Right renal cortex interstitium (tissue), 3 donors: ENCODE measurements at regions not wholly inside any gene's neighbourhood (a gene's known extent, or its start where the extent isn't known, plus 50 kb on each side); places are given as distances from the start of the nearest gene placed in this dataset.
"Not testable (repeated sequence)": the region's sequence is repeated elsewhere in the genome, so short reads cannot be mapped to it uniquely, and the experiment has no call there.

Experiments used
- DNase-seq, 3 donors: peaks; one replicate each; pipeline ENCODE4 v3.0.0-alpha.2; 2013; ENCODE audit warnings: low read depth in 3 of 3, low spot score in 2 of 3

- DNase-seq = no peak
Measured at GRCh38 chr11:90426442-90426841, 203.6 kb upstream of the CHORDC1 start.

GRCh38 chr11:90423378-90423777 is 200.5 kb upstream of the CHORDC1 start:
- DNase-seq = no peak

GRCh38 chr11:90422787-90423186 is 199.9 kb upstream of the CHORDC1 start:
- DNase-seq = not testable (repeated sequence)

GRCh38 chr11:90414221-90414620 is 191.4 kb upstream of the CHORDC1 start:
- DNase-seq = no peak

GRCh38 chr11:90407350-90407749 is 184.5 kb upstream of the CHORDC1 start:
- DNase-seq = no peak

GRCh38 chr11:90392692-90393091 is 169.8 kb upstream of the CHORDC1 start:
- no peak for DNase-seq

GRCh38 chr11:90391756-90392155 is 168.9 kb upstream of the CHORDC1 start:
- no peak for DNase-seq

GRCh38 chr11:90380206-90380605 is 157.4 kb upstream of the CHORDC1 start:
- no peak for DNase-seq

- DNase-seq = no peak
Measured at GRCh38 chr11:90373971-90374370, 151.1 kb upstream of the CHORDC1 start.

- DNase-seq = no peak
Measured at GRCh38 chr11:90364527-90364926, 141.7 kb upstream of the CHORDC1 start.

- no peak for DNase-seq
Measured at GRCh38 chr11:90363739-90364138, 140.9 kb upstream of the CHORDC1 start.

- DNase-seq = no peak
Measured at GRCh38 chr11:90355200-90355599, 132.4 kb upstream of the CHORDC1 start.

- no peak for DNase-seq
Measured at GRCh38 chr11:90349731-90350130, 126.9 kb upstream of the CHORDC1 start.

GRCh38 chr11:90344546-90344945 is 121.7 kb upstream of the CHORDC1 start:
- DNase-seq = no peak

GRCh38 chr11:90343673-90344072 is 120.8 kb upstream of the CHORDC1 start:
- DNase-seq = no peak

GRCh38 chr11:90341986-90342385 is 119.1 kb upstream of the CHORDC1 start:
- no peak for DNase-seq

- DNase-seq = no peak
Measured at GRCh38 chr11:90332415-90332814, 109.6 kb upstream of the CHORDC1 start.

GRCh38 chr11:90330632-90331031 is 107.8 kb upstream of the CHORDC1 start:
- DNase-seq = no peak

GRCh38 chr11:90329043-90329442 is 106.2 kb upstream of the CHORDC1 start:
- no peak for DNase-seq

GRCh38 chr11:90326647-90327046 is 103.8 kb upstream of the CHORDC1 start:
- DNase-seq = no peak

GRCh38 chr11:90323289-90323688 is 100.4 kb upstream of the CHORDC1 start:
- DNase-seq = no peak

GRCh38 chr11:90321018-90321417 is 98.2 kb upstream of the CHORDC1 start:
- DNase-seq = no peak

- no peak for DNase-seq
Measured at GRCh38 chr11:90318651-90319050, 95.8 kb upstream of the CHORDC1 start.

GRCh38 chr11:90310210-90310609 is 87.4 kb upstream of the CHORDC1 start:
- DNase-seq = no peak
